ENCODE measurements at regions not wholly inside any gene's neighbourhood (a gene's known extent, or its start where the extent isn't known, plus 50 kb on each side); places are given as distances from the start of the nearest gene placed in this dataset.

DNA sequence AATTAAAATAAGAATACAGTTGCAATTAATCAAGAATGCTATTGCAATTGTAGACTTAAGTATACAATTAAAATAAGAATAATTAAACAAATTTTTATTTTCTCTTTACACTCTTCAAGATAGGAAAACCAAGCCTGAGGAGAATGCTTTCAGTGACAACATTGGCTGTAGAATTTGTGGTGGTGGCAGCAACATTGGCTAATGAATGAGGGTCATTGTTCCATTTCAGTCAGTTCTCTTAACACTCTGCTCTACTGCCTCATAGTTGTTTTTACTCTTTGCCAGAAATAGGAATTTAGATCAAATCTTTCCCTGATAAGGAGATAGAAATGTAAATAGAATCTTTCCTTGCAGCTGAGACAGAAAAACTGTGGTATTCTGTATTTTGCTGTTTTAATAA is 391.6 kb downstream of the PCDH20 start:
- TF ChIP-seq, protein P1, sequence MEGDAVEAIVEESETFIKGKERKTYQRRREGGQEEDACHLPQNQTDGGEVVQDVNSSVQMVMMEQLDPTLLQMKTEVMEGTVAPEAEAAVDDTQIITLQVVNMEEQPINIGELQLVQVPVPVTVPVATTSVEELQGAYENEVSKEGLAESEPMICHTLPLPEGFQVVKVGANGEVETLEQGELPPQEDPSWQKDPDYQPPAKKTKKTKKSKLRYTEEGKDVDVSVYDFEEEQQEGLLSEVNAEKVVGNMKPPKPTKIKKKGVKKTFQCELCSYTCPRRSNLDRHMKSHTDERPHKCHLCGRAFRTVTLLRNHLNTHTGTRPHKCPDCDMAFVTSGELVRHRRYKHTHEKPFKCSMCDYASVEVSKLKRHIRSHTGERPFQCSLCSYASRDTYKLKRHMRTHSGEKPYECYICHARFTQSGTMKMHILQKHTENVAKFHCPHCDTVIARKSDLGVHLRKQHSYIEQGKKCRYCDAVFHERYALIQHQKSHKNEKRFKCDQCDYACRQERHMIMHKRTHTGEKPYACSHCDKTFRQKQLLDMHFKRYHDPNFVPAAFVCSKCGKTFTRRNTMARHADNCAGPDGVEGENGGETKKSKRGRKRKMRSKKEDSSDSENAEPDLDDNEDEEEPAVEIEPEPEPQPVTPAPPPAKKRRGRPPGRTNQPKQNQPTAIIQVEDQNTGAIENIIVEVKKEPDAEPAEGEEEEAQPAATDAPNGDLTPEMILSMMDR (IDR thresholded peaks at IDR 0.05 in 4 of 5, conservative IDR thresholded peaks at IDR 0.05 in 1 of 5): no peak
- TF ChIP-seq POLR2A (IDR thresholded peaks at IDR 0.05): no peak

Measured in gastrocnemius medialis (tissue), 4 donors.